HL-60/S4 treated with retinoic acid at 250 ng/mL for 4 days and 3 days (cell line): ENCODE measurements at regions not wholly inside any gene's neighbourhood (a gene's known extent, or its start where the extent isn't known, plus 50 kb on each side); places are given as distances from the start of the nearest gene placed in this dataset.

Experiments used
- in situ Hi-C: fragments of 300-500 bp; cut with MboI; formaldehyde crosslinking; loops from 2 replicates; pipeline ENCODE4 v1.7.0; 2022; ENCODE audit warnings: low sequenced_read_pairs

DNA sequence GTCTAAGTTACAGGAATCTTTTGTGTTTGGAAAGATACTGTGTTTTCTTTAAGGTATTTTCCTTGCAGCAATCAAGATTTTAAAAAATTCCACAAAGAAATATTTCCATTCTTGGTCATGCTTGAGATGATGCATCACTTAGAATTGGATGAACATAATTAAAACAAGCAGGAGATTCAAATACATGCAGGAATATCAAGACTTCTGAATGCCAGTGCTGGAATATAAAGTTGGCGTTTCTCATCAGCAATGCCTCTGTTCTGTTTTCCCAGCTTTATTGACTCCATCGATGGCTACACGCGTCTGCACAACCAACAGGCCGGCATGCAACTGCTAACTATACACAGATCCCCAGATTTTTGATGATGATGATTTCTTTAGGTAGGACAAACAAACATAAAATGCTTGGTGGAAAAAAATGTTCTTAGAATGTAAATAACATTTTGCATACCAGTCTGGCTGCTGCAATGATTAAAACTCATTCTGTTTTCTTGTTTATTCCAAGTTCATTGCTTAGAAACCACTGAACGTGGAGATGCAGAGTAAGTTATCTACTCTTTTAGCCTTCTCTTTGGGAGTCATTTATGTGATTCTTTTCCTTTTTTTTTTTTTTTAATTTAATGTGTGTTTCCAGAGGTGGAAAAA lies 91.3 kb upstream of the FAM171A1 start:
- in situ Hi-C loops: no loop called here

DNA sequence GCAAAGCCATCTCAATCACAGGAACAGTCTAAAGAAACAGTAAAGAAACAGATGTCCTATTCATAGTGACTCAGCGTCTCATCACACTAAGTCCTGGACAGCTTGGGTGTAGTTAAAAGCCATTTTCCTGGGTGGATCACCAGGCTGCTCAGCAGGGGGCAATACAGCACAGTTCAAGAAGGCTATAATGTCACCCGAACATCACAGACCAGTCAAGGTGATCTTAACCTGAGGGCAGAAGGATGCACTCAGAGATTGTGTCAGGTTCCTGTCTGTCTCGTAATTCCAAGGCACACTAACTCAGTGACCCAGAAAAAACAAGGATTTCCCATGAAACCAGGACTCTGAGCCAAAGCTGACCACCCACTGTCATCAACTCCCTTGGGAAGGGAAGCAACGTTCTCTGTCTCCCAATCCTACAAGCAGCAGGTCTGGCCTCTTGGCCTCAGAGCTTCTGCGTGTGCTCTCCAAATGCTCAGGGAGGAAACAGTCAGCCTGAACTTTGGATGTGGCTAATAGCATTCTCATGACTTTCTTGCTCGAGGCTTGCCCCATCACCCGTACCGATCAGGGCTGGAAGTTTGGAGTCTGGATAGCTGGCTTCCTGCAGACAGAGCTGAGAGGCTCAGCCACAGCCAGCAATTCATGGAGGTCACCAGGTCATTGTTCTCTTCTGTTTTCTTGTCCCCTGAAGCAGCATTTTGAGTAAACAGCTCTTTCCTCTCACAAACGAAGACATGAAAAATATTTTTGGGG lies 90.4 kb upstream of the FAM171A1 start:
- in situ Hi-C loops: no loop called here

GRCh38 chr10:15460661-15461060 lies 89.6 kb upstream of the FAM171A1 start:
- in situ Hi-C loops: no loop called here

GRCh38 chr10:15459218-15459617 lies 88.1 kb upstream of the FAM171A1 start:
- in situ Hi-C loops: no loop called here

DNA sequence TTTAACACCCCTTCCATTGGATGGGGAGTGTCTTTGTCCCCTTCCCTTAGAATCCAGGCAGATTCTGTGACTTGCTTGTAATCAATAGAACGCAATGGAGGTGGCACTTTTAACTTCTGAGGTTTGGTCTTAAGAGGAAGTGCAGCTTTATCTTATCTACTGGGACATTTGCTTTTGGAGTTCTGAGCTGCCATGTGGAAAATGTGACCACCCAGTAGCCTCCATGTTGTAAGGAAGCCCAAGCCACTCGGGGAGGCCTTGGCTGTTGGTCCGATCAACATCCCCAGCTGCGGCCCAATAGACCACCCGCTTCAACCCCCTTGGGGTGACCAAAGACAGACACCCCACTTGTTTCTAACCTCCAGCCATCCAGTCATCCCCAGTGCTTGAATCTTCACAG lies 86.3 kb upstream of the FAM171A1 start:
- in situ Hi-C loops: no loop called here

- in situ Hi-C loops: no loop called here
Observed at GRCh38 chr10:15455456-15455855, 84.4 kb upstream of the FAM171A1 start.

GRCh38 chr10:15453926-15454325 lies 82.8 kb upstream of the FAM171A1 start:
- in situ Hi-C loops: no loop called here

GRCh38 chr10:15453457-15453856 lies 82.4 kb upstream of the FAM171A1 start:
- in situ Hi-C loops: no loop called here

DNA sequence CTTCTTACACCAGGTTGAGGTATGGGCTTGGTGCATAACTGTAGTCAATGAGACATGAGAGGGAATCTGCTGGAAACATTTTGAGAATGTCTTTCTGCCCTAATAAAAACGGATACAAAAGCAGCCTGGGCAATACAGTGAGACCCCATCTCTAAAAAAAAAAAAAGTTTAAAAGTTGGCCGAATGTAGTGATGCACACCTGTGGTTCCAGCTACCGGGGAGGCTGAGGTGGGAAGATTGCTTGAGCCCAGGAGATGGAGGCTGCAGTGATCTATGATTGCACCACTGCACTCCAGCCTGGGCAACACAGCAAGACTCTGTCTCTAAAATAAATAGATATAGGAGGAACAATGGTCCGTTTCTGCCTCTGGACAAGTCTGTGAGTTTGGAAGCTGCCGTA lies 81.5 kb upstream of the FAM171A1 start:
- in situ Hi-C loops: no loop called here

- in situ Hi-C loops: no loop called here
Observed at GRCh38 chr10:15451137-15452094, 80.3 kb upstream of the FAM171A1 start.

DNA sequence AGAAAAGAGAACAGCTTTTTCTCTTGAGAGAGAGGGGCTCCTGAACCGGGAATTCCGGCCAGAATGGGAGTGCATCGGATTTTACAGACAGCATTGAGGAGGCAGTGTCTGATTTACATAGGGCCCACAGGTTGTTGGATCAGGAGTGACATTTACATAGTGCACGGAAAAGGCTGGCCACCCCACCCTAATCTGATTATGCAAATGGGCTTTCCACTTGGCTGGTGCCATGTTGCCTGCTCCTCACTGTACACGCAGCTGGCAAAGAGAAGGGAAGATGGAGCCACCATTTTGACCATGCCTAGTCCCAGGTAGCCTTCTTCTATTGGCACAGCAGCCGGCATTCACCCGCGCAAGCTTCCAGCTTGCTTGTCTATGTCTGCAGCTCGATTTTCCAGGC lies 77.5 kb upstream of the FAM171A1 start:
- in situ Hi-C loops: loop anchor here (25.0 kb wide), 1 partner anchor 289 kb away; no protein-coding TSS in a partner anchor

- in situ Hi-C loops: loop anchor here (25.0 kb wide), 1 partner anchor 292 kb away; no protein-coding TSS in a partner anchor
Observed at GRCh38 chr10:15445006-15445390, 73.9 kb upstream of the FAM171A1 start.

GRCh38 chr10:15444105-15445005 lies 73.3 kb upstream of the FAM171A1 start:
- in situ Hi-C loops: loop anchor here (25.0 kb wide), 1 partner anchor 293 kb away; no protein-coding TSS in a partner anchor

DNA sequence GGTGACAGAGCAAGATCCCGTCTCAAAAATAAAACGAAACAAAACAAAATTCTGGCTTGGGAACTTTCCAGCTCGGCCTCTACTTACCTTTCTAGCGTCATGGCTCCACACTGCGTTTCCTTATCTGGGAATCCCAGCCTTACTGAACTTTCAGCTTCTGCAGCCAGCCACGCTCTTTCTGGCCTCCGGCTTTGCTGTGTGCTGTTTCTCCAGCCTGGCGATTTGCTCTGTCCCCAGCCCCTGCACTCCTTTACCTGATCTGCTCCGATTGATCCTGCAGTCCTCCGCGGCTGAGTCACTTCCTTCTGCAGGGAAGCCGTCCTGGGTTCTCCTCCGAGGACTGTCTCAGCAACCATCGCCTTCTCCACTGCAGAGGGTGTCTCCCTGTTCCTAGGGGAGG lies 71.0 kb upstream of the FAM171A1 start:
- in situ Hi-C loops: loop anchor here (25.0 kb wide), 1 partner anchor 295 kb away; no protein-coding TSS in a partner anchor

- in situ Hi-C loops: loop anchor here (25.0 kb wide), 1 partner anchor 297 kb away; no protein-coding TSS in a partner anchor
Observed at GRCh38 chr10:15440204-15440711, 69.2 kb upstream of the FAM171A1 start.

DNA sequence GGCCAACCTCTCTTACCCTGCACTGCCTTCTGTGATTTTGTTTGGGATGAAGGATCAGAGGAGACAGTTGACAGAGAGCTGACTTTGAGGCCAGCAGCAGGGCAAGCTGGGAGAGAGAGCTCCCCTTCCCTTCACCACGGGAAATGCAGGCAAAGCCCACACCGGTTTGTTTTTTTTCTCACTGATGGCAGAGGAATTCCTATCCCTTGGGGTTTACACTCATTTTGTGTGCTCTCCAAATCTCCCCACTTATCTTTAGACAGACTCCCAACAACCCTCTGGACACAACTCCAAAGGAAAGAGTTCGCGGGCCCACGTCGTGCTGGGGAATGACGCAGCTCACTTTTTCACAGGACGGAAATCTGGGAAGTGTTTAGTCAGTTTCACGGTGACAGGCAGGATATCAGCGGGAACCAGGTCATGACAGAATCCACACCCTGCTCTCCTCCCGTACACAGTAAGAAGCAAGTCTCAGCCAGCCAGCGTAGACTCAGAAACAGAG lies 68.3 kb upstream of the FAM171A1 start:
- in situ Hi-C loops: loop anchor here (25.0 kb wide), 1 partner anchor 298 kb away; no protein-coding TSS in a partner anchor

DNA sequence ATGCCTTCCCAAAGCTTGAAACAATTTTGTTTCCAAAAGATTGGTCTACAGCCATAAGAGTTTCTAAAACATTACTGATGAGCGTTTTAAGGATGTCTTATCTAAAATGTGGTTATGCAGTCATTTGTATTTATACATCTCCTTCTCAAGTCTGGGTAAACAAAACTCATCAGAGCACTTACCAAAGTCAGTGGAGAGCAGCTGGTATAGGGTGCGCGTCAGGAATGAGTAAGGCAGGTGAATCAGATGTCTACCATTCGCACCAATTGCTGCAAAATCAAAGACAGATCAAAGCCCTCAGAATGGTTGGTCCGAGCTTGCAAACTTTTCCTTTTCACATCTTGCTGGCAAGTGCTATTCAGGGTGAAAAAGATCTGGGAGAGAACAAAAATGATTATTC lies 65.6 kb upstream of the FAM171A1 start:
- in situ Hi-C loops: loop anchor here (25.0 kb wide), 1 partner anchor 301 kb away; no protein-coding TSS in a partner anchor

DNA sequence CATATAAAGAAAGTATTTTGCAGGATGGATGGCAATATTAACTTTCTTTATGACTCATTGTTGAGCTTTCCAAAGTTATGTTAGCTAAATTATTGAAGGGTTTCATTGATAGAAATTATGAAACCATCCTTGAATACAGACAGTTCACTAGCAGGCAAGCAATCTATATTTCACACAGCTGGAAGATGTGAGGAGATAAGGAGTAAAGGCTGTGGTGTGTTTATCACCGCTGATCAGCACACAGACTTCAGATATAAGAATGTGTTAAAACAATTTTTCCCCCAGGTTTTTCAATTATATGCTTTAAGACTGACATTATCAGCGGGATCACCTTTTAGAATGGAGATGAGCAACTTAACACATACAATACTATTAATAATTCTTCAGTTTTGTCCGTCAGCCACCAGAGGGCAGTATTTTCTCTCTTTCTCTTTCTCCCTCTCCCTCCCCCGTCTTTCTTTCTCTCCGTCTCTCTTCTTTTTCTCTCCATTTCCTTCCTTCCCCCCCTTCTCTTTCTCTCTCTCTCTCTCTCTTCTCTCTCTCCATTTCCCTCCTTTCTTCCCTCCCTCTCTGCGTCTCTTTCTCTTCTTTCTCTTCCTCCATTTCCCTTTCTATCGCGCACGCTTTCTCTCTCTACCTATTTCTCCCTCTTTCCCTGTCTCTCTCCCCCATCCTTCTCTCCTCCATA lies 62.9 kb upstream of the FAM171A1 start:
- in situ Hi-C loops: loop anchor here (25.0 kb wide), 1 partner anchor 303 kb away; no protein-coding TSS in a partner anchor

GRCh38 chr10:15432266-15432665 lies 61.2 kb upstream of the FAM171A1 start:
- in situ Hi-C loops: loop anchor here (25.0 kb wide), 1 partner anchor 305 kb away; no protein-coding TSS in a partner anchor
